SK-N-SH (cell line): ENCODE measurements at regions not wholly inside any gene's neighbourhood (a gene's known extent, or its start where the extent isn't known, plus 50 kb on each side); places are given as distances from the start of the nearest gene placed in this dataset.

ENCODE experiments used
- CTCF ChIA-PET: fragments of 300-600, 350-600 bp; formaldehyde crosslinking; extraction: SDS; loops from one replicate; lab custom pipeline; 2021; lab: Yijun Ruan, JAX
- POLR2A ChIA-PET: fragments of 350-600 bp; sonication (Branson Sonifier 250); formaldehyde crosslinking; extraction: SDS; loops from one replicate; lab custom pipeline; 2020; ENCODE audit warnings: antibody characterized with exemption, inconsistent platforms; lab: Yijun Ruan, JAX
- DNase-seq: peaks from one replicate; pipeline ENCODE4 v3.0.0; 2012
- H2AFZ ChIP-seq: fragments of 200-600 bp; sonication (generic); 2 replicates; pipeline ENCODE4 v1.8.1; 2016; ENCODE audit warnings: antibody characterized with exemption, mild to moderate bottlenecking, low read depth
- H3F3A ChIP-seq: fragments of 200-600 bp; sonication (generic); replicated peaks from 2 replicates; pipeline ENCODE3; 2016; ENCODE audit warnings: antibody characterized with exemption, mild to moderate bottlenecking; ENCODE audit not compliant: insufficient read depth
- H3K27ac ChIP-seq, 2 experiments: fragments of 200-500 bp in 1 of 2; fragments of 200-600 bp in 1 of 2; sonication (Bioruptor generic) in 1 of 2; sonication (generic), shearing (Covaris generic) in 1 of 2; 2 replicates each; pipeline versions ENCODE4 v1.5.1 to v1.6.1; 2014 to 2016; ENCODE audit warnings: low read depth in 2 of 2, inconsistent platforms in 1 of 2, low read length in 1 of 2, mild to moderate bottlenecking in 1 of 2, mixed read lengths in 1 of 2
- H3K27me3 ChIP-seq: fragments of 200-600 bp; sonication (generic), shearing (Covaris generic); 2 replicates; pipeline ENCODE4 v1.6.1; 2016; ENCODE audit warnings: mixed run types; ENCODE audit not compliant: insufficient read depth
- H3K36me3 ChIP-seq, 2 experiments: fragments of 200-500 bp in 1 of 2; fragments of 200-600 bp in 1 of 2; sonication (Bioruptor generic) in 1 of 2; sonication (generic) in 1 of 2; replicated peaks in 1 of 2; 2 replicates each; pipeline versions ENCODE3 to v1.5.1; 2014 to 2016; ENCODE audit warnings: low read length in 1 of 2, mild to moderate bottlenecking in 1 of 2; ENCODE audit not compliant: insufficient read depth in 2 of 2, control insufficient read depth in 1 of 2
- H3K4me1 ChIP-seq, 2 experiments: fragments of 200-500 bp in 1 of 2; fragments of 200-600 bp in 1 of 2; sonication (Bioruptor generic) in 1 of 2; sonication (generic), shearing (Covaris generic) in 1 of 2; 2 replicates each; pipeline versions ENCODE4 v1.5.1 to v1.6.1; 2014 to 2016; ENCODE audit warnings: low read depth in 1 of 2, low read length in 1 of 2, mixed run types in 1 of 2; ENCODE audit not compliant: insufficient read depth in 2 of 2, control insufficient read depth in 1 of 2
- H3K4me2 ChIP-seq: fragments of 200-600 bp; sonication (generic), shearing (Covaris generic); 2 replicates; pipeline ENCODE4 v1.6.1; 2017; ENCODE audit warnings: mixed run types
- H3K4me3 ChIP-seq, 2 experiments: fragments of 200-500 bp in 1 of 2; fragments of 200-600 bp in 1 of 2; sonication (Bioruptor generic) in 1 of 2; sonication (generic), shearing (Covaris generic) in 1 of 2; 2 replicates each; pipeline versions ENCODE4 v1.5.1 to v1.8.1; 2014 to 2016; ENCODE audit warnings: low read depth in 2 of 2, inconsistent platforms in 1 of 2, low read length in 1 of 2, mild to moderate bottlenecking in 1 of 2, mixed read lengths in 1 of 2, moderate library complexity in 1 of 2
- H3K79me2 ChIP-seq: fragments of 200-600 bp; sonication (generic); 2 replicates; pipeline ENCODE4 v1.8.1; 2017; ENCODE audit warnings: mild to moderate bottlenecking; ENCODE audit not compliant: insufficient read depth
- H3K9ac ChIP-seq: fragments of 200-600 bp; sonication (generic); 2 replicates; pipeline ENCODE4 v1.6.1; 2017; ENCODE audit warnings: mixed run types
- H3K9me2 ChIP-seq: fragments of 200-600 bp; sonication (generic); 2 replicates; pipeline ENCODE4 v1.6.1; 2017; ENCODE audit warnings: mixed run types
- H3K9me3 ChIP-seq: fragments of 200-600 bp; sonication (generic); 2 replicates; pipeline ENCODE4 v1.6.1; 2017; ENCODE audit warnings: mixed run types, mild to moderate bottlenecking, moderate library complexity
- H4K20me1 ChIP-seq: fragments of 200-600 bp; sonication (generic); 2 replicates; pipeline ENCODE4 v1.6.1; 2017; ENCODE audit warnings: mild to moderate bottlenecking, mixed run types; ENCODE audit not compliant: insufficient read depth
- CHD2 ChIP-seq: fragments of 150-350 bp; IDR thresholded peaks from 2 replicates; pipeline ENCODE4 v1.6.1; 2018; ENCODE audit warnings: low read length; ENCODE audit not compliant: partially characterized antibody
- EP300 ChIP-seq, 2 experiments: IDR thresholded peaks; 2 replicates each; pipeline versions ENCODE4 v1.4.0 to v1.6.1; 2012; ENCODE audit warnings: borderline replicate concordance in 1 of 2, low read depth in 1 of 2, low read length in 1 of 2
- EZH2phosphoT487 ChIP-seq: fragments of 200-600 bp; sonication (generic); IDR thresholded peaks from 2 replicates; pipeline ENCODE4 v1.6.1; 2017; ENCODE audit warnings: low read depth, mixed run types, mild to moderate bottlenecking, antibody characterized with exemption, moderate library complexity, borderline replicate concordance
- FOSL2 ChIP-seq: IDR thresholded peaks from 2 replicates; pipeline ENCODE4 v1.4.0; 2012; ENCODE audit warnings: low read depth, mild to moderate bottlenecking, moderate library complexity, borderline replicate concordance
- FOXJ3 ChIP-seq: sonication (generic); formaldehyde crosslinking; IDR thresholded peaks from 2 replicates; pipeline ENCODE4 v1.5.1; 2020; ENCODE audit warnings: mild to moderate bottlenecking, missing genetic modification reagents
- GATA2 ChIP-seq: sonication (generic); formaldehyde crosslinking; IDR thresholded peaks from 2 replicates; pipeline ENCODE4 v1.5.0; 2020; ENCODE audit warnings: mild to moderate bottlenecking, missing genetic modification reagents
- MEF2A ChIP-seq: IDR thresholded peaks from 2 replicates; pipeline ENCODE4 v1.4.0; 2012; ENCODE audit warnings: low read depth, borderline replicate concordance
- MXI1 ChIP-seq: IDR thresholded peaks from 2 replicates; pipeline ENCODE4 v1.6.1; 2012; ENCODE audit warnings: mild to moderate bottlenecking, low read depth, low read length, improper control_type of control experiment
- NFIC ChIP-seq: IDR thresholded peaks from 2 replicates; pipeline ENCODE4 v1.4.0; 2012; ENCODE audit warnings: borderline replicate concordance
- NRF1 ChIP-seq: IDR thresholded peaks from 2 replicates; pipeline ENCODE4 v1.6.1; 2012; ENCODE audit warnings: low read depth, mild to moderate bottlenecking, low read length
- POLR2AphosphoS5 ChIP-seq: IDR thresholded peaks from 2 replicates; pipeline ENCODE4 v1.6.1; 2012; ENCODE audit warnings: low read depth, low read length
- RCOR1 ChIP-seq: fragments of 150-350 bp; IDR thresholded peaks from 2 replicates; pipeline ENCODE4 v1.6.1; 2017; ENCODE audit warnings: antibody characterized with exemption, low read length
- RFX5 ChIP-seq: IDR thresholded peaks from 2 replicates; pipeline ENCODE4 v1.6.1; 2012; ENCODE audit warnings: mild to moderate bottlenecking, improper control_type of control experiment, low read length
- RXRA ChIP-seq: IDR thresholded peaks from 2 replicates; pipeline ENCODE4 v1.4.0; 2012; ENCODE audit warnings: low read depth, mild to moderate bottlenecking, borderline replicate concordance
- SIN3A ChIP-seq: IDR thresholded peaks from 2 replicates; pipeline ENCODE4 v1.6.1; 2012; ENCODE audit warnings: low read depth, mild to moderate bottlenecking, low read length, moderate library complexity, borderline replicate concordance
- SMC3 ChIP-seq: IDR thresholded peaks from 2 replicates; pipeline ENCODE4 v1.6.1; 2012; ENCODE audit warnings: low read depth, low read length, improper control_type of control experiment
- TAF1 ChIP-seq: IDR thresholded peaks from 2 replicates; pipeline ENCODE4 v1.6.1; 2012; ENCODE audit warnings: low read depth, mild to moderate bottlenecking, low read length, moderate library complexity, borderline replicate concordance
- WGBS: methylation state at CpG from one replicate; pipeline ENCODE4 v1.1.6; 2017; ENCODE audit warnings: low lambda C conversion rate; 5-methylcytosine and 5-hydroxymethylcytosine counted together
- TF ChIP-seq, protein P1 (sequence below): fragments of 150-350 bp; IDR thresholded peaks from 2 replicates; pipeline ENCODE4 v1.6.1; 2016; ENCODE audit warnings: mild to moderate bottlenecking, low read depth, low read length
- TF ChIP-seq, protein P2 (sequence below): fragments of 150-350 bp; IDR thresholded peaks from 2 replicates; pipeline ENCODE4 v1.6.1; 2017; ENCODE audit warnings: antibody characterized with exemption, low read length, low read depth, borderline replicate concordance
- TF ChIP-seq, protein P3 (sequence below): IDR thresholded peaks from 2 replicates; pipeline ENCODE4 v1.4.0; 2012; ENCODE audit warnings: low read depth
- TF ChIP-seq, protein P4 (sequence below): IDR thresholded peaks from 2 replicates; pipeline ENCODE4 v1.4.0; 2012; ENCODE audit warnings: low read depth, borderline replicate concordance
- TF ChIP-seq, protein P5 (sequence below): IDR thresholded peaks from 2 replicates; pipeline ENCODE4; 2012

DNA sequence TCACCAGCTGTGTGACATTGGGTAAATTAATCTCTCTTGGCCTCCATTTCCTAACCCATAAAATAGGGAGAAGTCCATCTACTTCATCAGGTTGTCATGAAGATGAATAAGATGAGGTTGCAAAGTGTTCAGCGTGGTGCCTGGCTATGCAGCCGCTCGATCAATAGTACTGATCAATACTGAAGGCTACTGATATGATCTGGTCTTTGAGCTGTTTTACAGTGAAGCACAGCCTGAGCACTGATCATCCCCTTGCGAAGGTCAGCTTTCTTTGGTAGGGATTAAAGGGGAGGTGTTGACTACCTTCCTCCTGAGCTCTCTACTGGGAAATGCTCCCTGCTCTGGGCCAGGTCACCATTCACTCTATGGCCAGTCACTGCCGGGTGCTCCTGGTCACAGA is 108.4 kb upstream of the NOCT start:
- Histone ChIP-seq H3K27me3 (no peaks in the 10 kb centered on the region), H3K36me3 (no peaks in the 10 kb centered on the region), H2AFZ (no peak overlapping the region), H4K20me1 (no peaks in the 10 kb centered on the region), H3K9me3 (no peaks in the 10 kb centered on the region), H3K4me1 (peaks cover 0 to 34% of the 10 kb centered on the region in 2 experiments; a peak in 2 of 4 replicates), H3K9ac (no peak overlapping the region), H3K79me2 (no peaks in the 10 kb centered on the region), H3K27ac (no peak overlapping the region; a peak in 1 of 4 replicates), H3K4me3 (no peak overlapping the region), H3K9me2 (no peaks in the 10 kb centered on the region), H3F3A (peaks cover 5% of the 10 kb centered on the region), H3K4me2 (no peak overlapping the region)
- no peak for DNase-seq
- TF ChIP-seq, protein P1, sequence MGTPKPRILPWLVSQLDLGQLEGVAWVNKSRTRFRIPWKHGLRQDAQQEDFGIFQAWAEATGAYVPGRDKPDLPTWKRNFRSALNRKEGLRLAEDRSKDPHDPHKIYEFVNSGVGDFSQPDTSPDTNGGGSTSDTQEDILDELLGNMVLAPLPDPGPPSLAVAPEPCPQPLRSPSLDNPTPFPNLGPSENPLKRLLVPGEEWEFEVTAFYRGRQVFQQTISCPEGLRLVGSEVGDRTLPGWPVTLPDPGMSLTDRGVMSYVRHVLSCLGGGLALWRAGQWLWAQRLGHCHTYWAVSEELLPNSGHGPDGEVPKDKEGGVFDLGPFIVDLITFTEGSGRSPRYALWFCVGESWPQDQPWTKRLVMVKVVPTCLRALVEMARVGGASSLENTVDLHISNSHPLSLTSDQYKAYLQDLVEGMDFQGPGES, result no peak
- no peak for TF ChIP-seq NFIC
- TF ChIP-seq TAF1, result no peak
- no peak for TF ChIP-seq SMC3
- TF ChIP-seq, protein P2, sequence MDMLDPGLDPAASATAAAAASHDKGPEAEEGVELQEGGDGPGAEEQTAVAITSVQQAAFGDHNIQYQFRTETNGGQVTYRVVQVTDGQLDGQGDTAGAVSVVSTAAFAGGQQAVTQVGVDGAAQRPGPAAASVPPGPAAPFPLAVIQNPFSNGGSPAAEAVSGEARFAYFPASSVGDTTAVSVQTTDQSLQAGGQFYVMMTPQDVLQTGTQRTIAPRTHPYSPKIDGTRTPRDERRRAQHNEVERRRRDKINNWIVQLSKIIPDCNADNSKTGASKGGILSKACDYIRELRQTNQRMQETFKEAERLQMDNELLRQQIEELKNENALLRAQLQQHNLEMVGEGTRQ, result no peak
- no peak for TF ChIP-seq MEF2A
- TF ChIP-seq RXRA, result no peak
- WGBS, result 94% methylated on average over 4 of the region's 5 CpGs
- ChIA-PET CTCF (no interaction called here), POLR2A (no interaction called here)

DNA sequence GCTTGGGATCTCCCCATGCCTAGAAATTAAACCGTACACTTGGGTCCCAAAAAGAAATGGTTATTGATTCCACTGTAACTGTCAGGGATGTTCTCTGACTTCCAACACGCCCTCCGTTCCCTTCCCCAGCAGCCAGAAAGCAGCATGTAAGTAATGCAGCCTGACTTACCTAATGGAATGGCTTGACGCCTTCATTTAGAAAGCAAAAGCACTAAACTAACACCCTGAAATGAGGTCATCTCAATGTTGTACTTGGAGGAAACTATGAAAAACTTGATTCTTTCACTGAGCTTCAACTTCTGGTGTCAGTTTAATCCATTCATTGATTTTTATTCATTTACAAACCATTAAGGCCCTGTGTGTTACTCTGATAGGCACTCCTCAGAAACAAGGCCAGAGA is 110.8 kb upstream of the NOCT start:
- no peaks in the 10 kb centered on the region for H3K9me2 ChIP-seq
- H3K4me3 ChIP-seq, result no peak overlapping the region
- H3K4me2 ChIP-seq, result no peak overlapping the region
- H2AFZ ChIP-seq, result no peak overlapping the region
- WGBS, result 97% methylated on average over 4 of the region's 4 CpGs
- no peaks in the 10 kb centered on the region for H3F3A ChIP-seq
- H3K9me3 ChIP-seq, result no peaks in the 10 kb centered on the region
- H3K36me3 ChIP-seq, result no peaks in the 10 kb centered on the region
- ChIA-PET POLR2A (no interaction called here), CTCF (interaction anchor here (1.3 kb wide), 1 partner anchor 34 kb away, joined by 5 read pairs; no protein-coding TSS in a partner anchor)
- H3K27ac ChIP-seq, result no peak overlapping the region
- no peaks in the 10 kb centered on the region for H3K79me2 ChIP-seq
- H3K27me3 ChIP-seq, result no peaks in the 10 kb centered on the region
- no peak for DNase-seq
- no peaks in the 10 kb centered on the region for H4K20me1 ChIP-seq
- no peak overlapping the region for H3K9ac ChIP-seq
- peaks cover 0 to 14% of the 10 kb centered on the region in 2 experiments; a peak in 2 of 4 replicates for H3K4me1 ChIP-seq
- TF ChIP-seq SMC3 (no peak), SIN3A (no peak), EP300 (IDR thresholded peaks at IDR 0.05; ENCODE audit: borderline replicate concordance in 1 of 2, low read depth in 1 of 2, low read length in 1 of 2) (no peak), RFX5 (no peak), FOXJ3 (CRISPR knock-in tag) (no peak), NFIC (no peak), NRF1 (no peak), CHD2 (no peak), EZH2phosphoT487 (no peak), FOSL2 (no peak), MEF2A (no peak), GATA2 (no peak), POLR2AphosphoS5 (no peak), MXI1 (no peak), RCOR1 (no peak)
- TF ChIP-seq, protein P3, sequence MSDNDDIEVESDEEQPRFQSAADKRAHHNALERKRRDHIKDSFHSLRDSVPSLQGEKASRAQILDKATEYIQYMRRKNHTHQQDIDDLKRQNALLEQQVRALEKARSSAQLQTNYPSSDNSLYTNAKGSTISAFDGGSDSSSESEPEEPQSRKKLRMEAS, result no peak
- TF ChIP-seq, protein P4, sequence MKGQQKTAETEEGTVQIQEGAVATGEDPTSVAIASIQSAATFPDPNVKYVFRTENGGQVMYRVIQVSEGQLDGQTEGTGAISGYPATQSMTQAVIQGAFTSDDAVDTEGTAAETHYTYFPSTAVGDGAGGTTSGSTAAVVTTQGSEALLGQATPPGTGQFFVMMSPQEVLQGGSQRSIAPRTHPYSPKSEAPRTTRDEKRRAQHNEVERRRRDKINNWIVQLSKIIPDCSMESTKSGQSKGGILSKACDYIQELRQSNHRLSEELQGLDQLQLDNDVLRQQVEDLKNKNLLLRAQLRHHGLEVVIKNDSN, result no peak
- TF ChIP-seq, protein P2, result no peak
- TF ChIP-seq, protein P5, sequence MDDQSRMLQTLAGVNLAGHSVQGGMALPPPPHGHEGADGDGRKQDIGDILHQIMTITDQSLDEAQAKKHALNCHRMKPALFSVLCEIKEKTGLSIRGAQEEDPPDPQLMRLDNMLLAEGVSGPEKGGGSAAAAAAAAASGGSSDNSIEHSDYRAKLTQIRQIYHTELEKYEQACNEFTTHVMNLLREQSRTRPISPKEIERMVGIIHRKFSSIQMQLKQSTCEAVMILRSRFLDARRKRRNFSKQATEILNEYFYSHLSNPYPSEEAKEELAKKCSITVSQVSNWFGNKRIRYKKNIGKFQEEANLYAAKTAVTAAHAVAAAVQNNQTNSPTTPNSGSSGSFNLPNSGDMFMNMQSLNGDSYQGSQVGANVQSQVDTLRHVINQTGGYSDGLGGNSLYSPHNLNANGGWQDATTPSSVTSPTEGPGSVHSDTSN, result no peak
